H9 (cell line): ENCODE measurements at regions not wholly inside any gene's neighbourhood (a gene's known extent, or its start where the extent isn't known, plus 50 kb on each side); places are given as distances from the start of the nearest gene placed in this dataset.
A peak's percentile ranks its signal among the peaks of the same experiment; 100 is the strongest.

ENCODE experiments used
- DNase-seq: peaks from one replicate; pipeline ENCODE4 v3.0.0-alpha.2; 2017
- H2AFZ ChIP-seq: one replicate; pipeline ENCODE4 v1.6.1; 2013; ENCODE audit warnings: mild to moderate bottlenecking, low read length, control low read depth, moderate library complexity
- H2AK5ac ChIP-seq: 2 replicates; pipeline ENCODE4 v1.6.1; 2013; ENCODE audit warnings: low read length, control low read depth, mixed read lengths; ENCODE audit not compliant: insufficient read length
- H2BK120ac ChIP-seq: one replicate; pipeline ENCODE4 v1.6.1; 2013; ENCODE audit warnings: low read depth, mild to moderate bottlenecking, low read length, control low read depth, inconsistent platforms; ENCODE audit not compliant: poor library complexity, severe bottlenecking
- H2BK12ac ChIP-seq: 2 replicates; pipeline ENCODE4 v1.6.1; 2013; ENCODE audit warnings: low read length, control low read depth, mixed read lengths, low read depth; ENCODE audit not compliant: insufficient read length
- H2BK15ac ChIP-seq: 2 replicates; pipeline ENCODE4 v1.6.1; 2013; ENCODE audit warnings: low read depth, low read length, control low read depth
- H2BK20ac ChIP-seq: one replicate; pipeline ENCODE4 v1.6.1; 2013; ENCODE audit warnings: low read depth, mild to moderate bottlenecking, low read length, control low read depth, inconsistent platforms; ENCODE audit not compliant: poor library complexity, severe bottlenecking
- H2BK5ac ChIP-seq: 2 replicates; pipeline ENCODE4 v1.6.1; 2013; ENCODE audit warnings: low read length, control low read depth, mixed read lengths; ENCODE audit not compliant: insufficient read length
- H3K14ac ChIP-seq: 2 replicates; pipeline ENCODE4 v1.6.1; 2013; ENCODE audit warnings: low read length, control low read depth; ENCODE audit not compliant: insufficient read depth
- H3K18ac ChIP-seq: 2 replicates; pipeline ENCODE4 v1.6.1; 2013; ENCODE audit warnings: low read depth, mild to moderate bottlenecking, mixed read lengths, low read length, control low read depth; ENCODE audit not compliant: insufficient read length
- H3K23ac ChIP-seq: 2 replicates; pipeline ENCODE4 v1.6.1; 2013; ENCODE audit warnings: low read length, control low read depth, mixed read lengths, low read depth; ENCODE audit not compliant: insufficient read length
- H3K23me2 ChIP-seq: 2 replicates; pipeline ENCODE4 v1.6.1; 2013; ENCODE audit warnings: low read depth, mild to moderate bottlenecking, mixed read lengths, low read length, control low read depth; ENCODE audit not compliant: insufficient read length, poor library complexity, severe bottlenecking
- H3K27ac ChIP-seq: 2 replicates; pipeline ENCODE4 v1.5.1; 2013; ENCODE audit warnings: low read length, control low read depth, mixed read lengths, low read depth; ENCODE audit not compliant: insufficient read length
- H3K27me3 ChIP-seq: 2 replicates; pipeline ENCODE4 v1.6.1; 2013; ENCODE audit warnings: low read length, control low read depth, inconsistent platforms; ENCODE audit not compliant: insufficient read depth
- H3K4ac ChIP-seq: 2 replicates; pipeline ENCODE4 v1.6.1; 2013; ENCODE audit warnings: low read depth, mild to moderate bottlenecking, control low read depth, inconsistent platforms, low read length, moderate library complexity
- H3K4me1 ChIP-seq: 2 replicates; pipeline ENCODE4 v1.6.1; 2013; ENCODE audit warnings: low read length, control low read depth, inconsistent platforms; ENCODE audit not compliant: insufficient read depth
- H3K4me2 ChIP-seq: 2 replicates; pipeline ENCODE4 v1.6.1; 2013; ENCODE audit warnings: low read length, control low read depth, mixed read lengths; ENCODE audit not compliant: insufficient read length, insufficient read depth
- H3K56ac ChIP-seq: 2 replicates; pipeline ENCODE4 v1.6.1; 2013; ENCODE audit warnings: low read depth, mild to moderate bottlenecking, mixed read lengths, low read length, control low read depth; ENCODE audit not compliant: insufficient read length
- H3K79me1 ChIP-seq: 2 replicates; pipeline ENCODE4 v1.6.1; 2013; ENCODE audit warnings: low read depth, mild to moderate bottlenecking, moderate library complexity, low read length, control low read depth, inconsistent platforms; ENCODE audit not compliant: insufficient read depth, poor library complexity, severe bottlenecking
- H3K79me2 ChIP-seq: 2 replicates; pipeline ENCODE4 v1.6.1; 2013; ENCODE audit warnings: low read length, control low read depth, inconsistent platforms; ENCODE audit not compliant: insufficient read depth
- H3K9ac ChIP-seq: 2 replicates; pipeline ENCODE4 v1.6.1; 2013; ENCODE audit warnings: low read length, control low read depth, mixed read lengths; ENCODE audit not compliant: insufficient read length; ENCODE audit errors: extremely low read depth
- H3K9me3 ChIP-seq: one replicate; pipeline ENCODE4 v1.6.1; 2013; ENCODE audit warnings: low read depth, low read length, inconsistent platforms; ENCODE audit not compliant: control insufficient read depth
- H3T11ph ChIP-seq: one replicate; pipeline ENCODE4 v1.6.1; 2013; ENCODE audit warnings: mild to moderate bottlenecking, low read length, control low read depth, inconsistent platforms
- H4K20me1 ChIP-seq: one replicate; pipeline ENCODE4 v1.6.1; 2013; ENCODE audit not compliant: control insufficient read depth, insufficient read length, insufficient read depth
- H4K5ac ChIP-seq: 2 replicates; pipeline ENCODE4 v1.6.1; 2013; ENCODE audit warnings: low read depth, mild to moderate bottlenecking, mixed read lengths, low read length, control low read depth; ENCODE audit not compliant: insufficient read length
- H4K8ac ChIP-seq: replicated peaks from 2 replicates; pipeline ENCODE4 v1.6.1; 2013; ENCODE audit warnings: low read length, control low read depth, mixed read lengths, low read depth; ENCODE audit not compliant: insufficient read length
- H4K91ac ChIP-seq: 2 replicates; pipeline ENCODE4 v1.6.1; 2013; ENCODE audit warnings: low read depth, mild to moderate bottlenecking, moderate library complexity, mixed read lengths, low read length, control low read depth; ENCODE audit not compliant: insufficient read length
- H3K27ac Mint-ChIP-seq, 3 experiments: 2 replicates in 2 of 3; 3 replicates in 1 of 3; pipeline ENCODE4 v1.8.0; 2020 to 2021; ENCODE audit warnings: mixed read lengths in 3 of 3, mild to moderate bottlenecking in 1 of 3, moderate library complexity in 1 of 3
- H3K27me3 Mint-ChIP-seq: 2 replicates; pipeline ENCODE4 v1.8.0; 2021; ENCODE audit warnings: low read depth, mild to moderate bottlenecking, moderate library complexity, mixed read lengths
- H3K36me3 Mint-ChIP-seq, 3 experiments: 2 replicates in 2 of 3; 3 replicates in 1 of 3; pipeline ENCODE4 v1.8.0; 2020 to 2021; ENCODE audit warnings: low read depth in 3 of 3, mixed read lengths in 3 of 3; ENCODE audit not compliant: insufficient read depth in 1 of 3
- H3K4me1 Mint-ChIP-seq, 2 experiments: 2 replicates each; pipeline ENCODE4 v1.8.0; 2020; ENCODE audit warnings: mixed read lengths in 2 of 2
- H3K4me3 Mint-ChIP-seq, 2 experiments: 2 replicates in 1 of 2; 3 replicates in 1 of 2; pipeline ENCODE4 v1.8.0; 2020 to 2021; ENCODE audit warnings: mild to moderate bottlenecking in 2 of 2, mixed read lengths in 2 of 2, moderate library complexity in 1 of 2
- H3K9me3 Mint-ChIP-seq, 2 experiments: 2 replicates in 1 of 2; 3 replicates in 1 of 2; pipeline ENCODE4 v1.8.0; 2020; ENCODE audit warnings: mild to moderate bottlenecking in 2 of 2, mixed read lengths in 2 of 2, moderate library complexity in 1 of 2
- CTCF ChIP-seq: fragments of 200-600 bp; sonication (generic); conservative IDR thresholded peaks from 3 replicates; pipeline ENCODE4 v1.8.0; 2021; ENCODE audit warnings: antibody characterized with exemption, mild to moderate bottlenecking
- WGBS: extraction: QIAGEN DNeasy Blood & Tissue Kit; methylation state at CpG from one replicate; pipeline ENCODE4 v1.1.7; 2013; ENCODE audit warnings: missing lambda C conversion rate, low lambda C conversion rate, mixed read lengths; ENCODE audit not compliant: insufficient read length; ENCODE audit errors: extremely low coverage; 5-methylcytosine and 5-hydroxymethylcytosine counted together

DNA sequence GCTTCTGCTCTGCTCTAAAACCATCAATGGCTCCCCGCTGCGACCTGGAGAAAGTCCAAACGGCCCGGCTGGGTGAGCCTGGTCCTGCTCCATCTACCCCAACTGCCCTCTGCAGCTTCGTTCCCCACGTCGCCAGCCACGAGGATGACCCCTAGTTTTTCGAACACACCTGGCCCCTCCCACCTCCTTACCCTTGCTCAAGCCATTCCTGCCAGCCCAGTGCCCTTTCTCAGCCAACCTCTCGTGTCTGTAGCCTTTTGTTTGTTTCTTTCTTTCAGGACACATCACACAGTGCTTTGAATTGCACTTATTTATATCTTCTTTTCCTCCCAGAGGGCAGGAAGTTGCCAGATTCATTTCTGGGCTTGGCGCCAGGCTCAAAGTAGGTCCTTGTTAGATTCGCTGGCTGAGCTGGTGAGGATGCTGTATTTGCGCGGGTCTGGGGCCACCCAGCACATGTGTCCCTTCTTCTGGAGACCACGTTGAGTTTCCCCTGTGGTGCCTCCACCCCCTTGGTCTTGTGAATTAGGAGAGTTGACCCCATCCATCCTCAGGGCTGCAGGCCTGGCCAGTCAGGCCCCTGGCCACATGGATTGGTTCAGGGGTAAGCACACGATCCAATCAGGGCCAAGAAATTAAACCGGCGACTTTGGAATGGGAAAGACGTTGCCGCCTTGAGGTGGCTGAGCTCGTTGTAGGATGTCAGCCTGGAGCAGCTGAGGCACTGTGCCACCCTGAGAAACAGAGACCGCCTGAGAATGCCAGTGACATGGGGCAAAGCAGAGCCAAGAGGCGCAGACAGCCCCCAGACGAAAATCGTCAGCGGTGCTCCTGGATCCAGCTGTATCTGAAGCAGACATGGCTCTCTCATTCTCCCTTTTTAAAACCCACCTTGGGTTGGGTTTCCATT, 156.0 kb downstream of the CEBPB start:
- peaks cover 0 to 4% of the 10 kb centered on the region in 2 experiments; a peak in 1 of 4 replicates for H3K4me1 Mint-ChIP-seq
- Histone ChIP-seq H2BK5ac (no peak overlapping the region), H3K18ac (no peak overlapping the region), H4K5ac (no peak overlapping the region), H3K79me1 (no peaks in the 10 kb centered on the region), H2BK12ac (no peak overlapping the region), H2BK15ac (no peak overlapping the region), H3K23ac (no peak overlapping the region), H3K9me3 (no peaks in the 10 kb centered on the region), H3K4me1 (no peaks in the 10 kb centered on the region; the same call in 1 of the 2 replicates), H3K23me2 (no peaks in the 10 kb centered on the region), H2BK120ac (no peak overlapping the region), H2AFZ (no peak overlapping the region), H3K4me2 (no peak overlapping the region), H2BK20ac (no peak overlapping the region), H3K4ac (no peak overlapping the region), H2AK5ac (no peak overlapping the region), H4K20me1 (no peaks in the 10 kb centered on the region), H3K9ac (no peak overlapping the region), H3K56ac (no peak overlapping the region), H3K27ac (no peak overlapping the region), H3T11ph (no peak overlapping the region), H4K91ac (no peak overlapping the region), H3K14ac (no peak overlapping the region), H3K79me2 (no peaks in the 10 kb centered on the region), H4K8ac (no peak overlapping the region), H3K27me3 (no peaks in the 10 kb centered on the region)
- WGBS = no CpG with 5 or more reads among the region's 26 CpGs
- no peaks in the 10 kb centered on the region for H3K9me3 Mint-ChIP-seq
- DNase-seq = no peak
- TF ChIP-seq CTCF = no peak
- no peak overlapping the region for H3K4me3 Mint-ChIP-seq
- H3K27ac Mint-ChIP-seq = peak overlapping the region in 1 of 3 experiments; percentile 6; a peak in 1 of 7 replicates
- no peaks in the 10 kb centered on the region for H3K36me3 Mint-ChIP-seq
- H3K27me3 Mint-ChIP-seq = no peaks in the 10 kb centered on the region
